ENCODE measurements at regions not wholly inside any gene's neighbourhood (a gene's known extent, or its start where the extent isn't known, plus 50 kb on each side); places are given as distances from the start of the nearest gene placed in this dataset.

- no peak for TF ChIP-seq RAD51 (IDR thresholded peaks at IDR 0.05)
- TF ChIP-seq KAT2A (conservative IDR thresholded peaks at IDR 0.05; ENCODE audit: control insufficient read depth, low read depth, low read length), result no peak
- TF ChIP-seq PAX8 (IDR thresholded peaks at IDR 0.05), result no peak
- TF ChIP-seq TAF1 (IDR thresholded peaks at IDR 0.05; ENCODE audit: borderline replicate concordance, low read depth, low read length), result no peak
- no peak for TF ChIP-seq ZNF384 (IDR thresholded peaks at IDR 0.05; ENCODE audit: borderline replicate concordance, low read depth, low read length)
- no peak for TF ChIP-seq SREBF2 (IDR thresholded peaks at IDR 0.05; ENCODE audit: low read length)
- no peak for TF ChIP-seq EED (IDR thresholded peaks at IDR 0.05; ENCODE audit: low read depth)
Observed at GRCh38 chr3:186467969-186468368, 76.2 kb downstream of the CRYGS start.
